DMS 273 treated with DMSO at 0.1 percent for 48 hours (cell line): ENCODE measurements at regions not wholly inside any gene's neighbourhood (a gene's known extent, or its start where the extent isn't known, plus 50 kb on each side); places are given as distances from the start of the nearest gene placed in this dataset.
A peak's percentile ranks its signal among the peaks of the same experiment; 100 is the strongest.

ENCODE experiments used
- DNase-seq: peaks from one replicate; lab custom pipeline; 2025; lab: John Stamatoyannopoulos, UW

DNA sequence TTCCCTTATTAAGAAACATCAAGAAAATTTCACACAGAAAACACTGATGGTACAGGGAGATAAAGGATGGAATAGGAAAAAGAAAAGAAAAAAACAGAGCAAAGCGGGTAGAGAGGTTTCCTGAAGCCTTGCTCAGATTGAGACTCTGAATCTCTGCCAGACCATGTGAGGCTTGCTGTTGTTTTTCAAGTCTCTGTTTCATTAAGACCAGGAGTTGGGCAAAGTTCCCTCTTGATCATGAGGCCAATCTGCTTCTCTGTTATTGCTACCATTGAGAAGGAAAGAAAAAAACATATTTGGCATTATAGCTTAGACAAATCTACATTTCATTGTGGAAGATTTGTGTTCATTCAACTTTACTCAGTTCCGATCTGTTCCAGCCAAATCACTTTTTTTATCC lies 201.6 kb upstream of the SOX9 start:
- no peak for DNase-seq

- no peak for DNase-seq
Observed at GRCh38 chr17:71919896-71920295, 200.9 kb upstream of the SOX9 start.

DNA sequence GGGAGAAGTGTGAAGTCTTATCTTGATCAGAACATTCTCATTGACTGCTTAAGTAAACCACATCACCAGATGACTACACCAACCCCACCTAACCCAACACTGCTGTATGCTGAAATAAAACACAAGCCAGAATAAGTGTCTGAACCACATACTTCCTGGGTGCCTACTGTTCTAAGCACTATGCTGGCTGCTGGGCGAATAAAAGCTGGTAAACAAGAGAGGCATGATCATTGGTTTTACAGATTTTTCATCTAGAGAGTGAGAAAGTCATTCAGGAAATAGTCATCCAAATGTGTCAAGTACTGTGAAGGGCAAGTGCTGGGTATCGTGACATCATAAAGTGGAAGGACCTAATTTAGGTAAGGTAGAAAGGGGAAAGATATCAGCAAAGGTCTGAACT lies 199.0 kb upstream of the SOX9 start:
- DNase-seq: no peak

- no peak for DNase-seq
Observed at GRCh38 chr17:71922439-71922838, 198.4 kb upstream of the SOX9 start.

GRCh38 chr17:71926746-71927398 lies 193.9 kb upstream of the SOX9 start:
- DNase-seq: no peak

- no peak for DNase-seq
Observed at GRCh38 chr17:71933306-71933705, 187.5 kb upstream of the SOX9 start.

DNA sequence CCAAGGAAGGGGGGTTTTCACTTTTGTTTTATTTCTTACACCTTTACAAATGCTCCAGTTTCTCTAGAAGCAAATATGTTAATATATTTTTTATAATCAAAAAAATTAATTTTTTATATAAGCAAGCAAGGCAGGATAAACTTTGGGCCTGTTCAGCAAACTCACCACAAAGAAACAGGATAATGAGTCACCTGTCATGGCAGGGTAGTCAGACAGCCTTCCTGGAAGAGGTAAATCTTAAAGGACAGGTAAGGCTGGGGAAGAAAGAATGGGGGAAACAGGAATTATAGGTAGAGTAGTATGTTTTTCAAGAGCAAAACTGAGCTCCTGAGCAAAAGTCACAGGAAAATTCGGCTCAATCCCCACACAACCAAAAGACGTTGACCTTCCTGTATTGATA lies 186.3 kb upstream of the SOX9 start:
- no peak for DNase-seq

GRCh38 chr17:71935341-71935740 lies 185.5 kb upstream of the SOX9 start:
- DNase-seq: no peak

DNA sequence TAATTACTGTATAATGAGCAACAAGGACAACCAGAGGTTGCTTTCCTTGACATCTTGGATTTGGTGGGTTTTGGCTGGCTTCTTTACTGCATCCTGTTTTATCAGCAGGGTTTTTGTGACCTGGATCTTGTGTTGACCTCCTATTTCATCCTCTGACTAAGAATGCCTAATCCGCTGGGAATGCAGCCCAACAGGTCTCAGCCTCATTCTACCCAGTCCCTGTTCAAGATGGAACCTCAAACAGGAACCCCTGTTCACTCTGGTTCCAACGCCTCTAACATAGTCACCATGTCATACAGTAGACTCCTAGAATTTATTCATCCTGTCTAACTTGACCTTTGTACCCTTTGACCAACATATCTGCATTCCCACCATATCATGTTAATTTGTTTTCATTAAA lies 183.8 kb upstream of the SOX9 start:
- DNase-seq: no peak

- no peak for DNase-seq
Observed at GRCh38 chr17:71937914-71938313, 182.9 kb upstream of the SOX9 start.

DNA sequence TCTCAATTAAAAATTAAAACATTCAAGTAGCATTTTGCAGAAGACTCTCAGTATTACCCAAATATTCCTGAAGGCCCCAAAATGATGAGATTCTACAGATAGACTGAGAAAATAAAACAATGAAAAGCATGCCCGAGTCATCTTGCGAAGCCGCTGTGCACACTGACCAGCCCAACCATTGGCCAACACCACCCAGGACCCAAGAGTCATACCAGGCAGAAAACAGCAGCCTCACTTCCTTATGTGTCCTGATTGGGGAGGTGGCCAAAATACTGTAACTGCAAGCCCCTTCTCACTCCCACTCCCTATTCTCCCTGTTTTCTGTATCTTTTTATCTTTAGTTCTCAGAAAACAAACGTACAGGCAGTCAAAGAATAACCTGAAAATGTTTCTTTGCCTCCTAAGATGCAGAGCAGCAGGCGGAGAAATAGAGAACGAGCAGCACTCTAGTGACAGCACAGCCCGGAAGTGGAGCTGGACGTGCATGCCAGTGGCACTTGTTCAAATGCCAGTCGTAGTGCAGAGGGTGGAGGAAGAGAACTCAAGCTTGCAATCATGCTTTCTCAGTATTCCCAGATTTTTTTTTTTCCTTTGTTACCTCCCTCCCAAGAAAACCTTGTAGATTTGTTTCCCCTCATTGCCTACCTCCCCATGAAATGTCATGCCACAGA lies 182.3 kb upstream of the SOX9 start:
- DNase-seq: no peak

- no peak for DNase-seq
Observed at GRCh38 chr17:71941920-71942319, 178.9 kb upstream of the SOX9 start.

DNA sequence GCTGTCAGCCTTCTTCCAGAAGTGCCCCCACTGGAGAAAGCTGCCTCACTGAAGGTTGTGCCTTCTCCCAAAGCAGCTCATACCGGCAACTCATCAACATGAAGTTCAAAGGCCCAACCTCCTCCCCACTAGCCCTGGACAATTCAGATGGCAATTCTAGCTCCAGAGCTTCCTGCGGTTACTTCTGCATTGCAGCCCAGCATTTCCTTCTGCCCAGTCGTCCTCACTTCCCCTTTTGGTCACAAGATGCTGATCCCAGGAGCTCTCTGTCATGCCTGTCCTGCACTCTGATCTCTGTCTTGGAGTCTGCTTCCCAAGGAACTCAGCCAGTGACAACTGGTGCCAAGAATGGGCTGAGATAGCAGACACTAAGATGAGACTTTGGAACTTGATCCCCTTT lies 178.2 kb upstream of the SOX9 start:
- DNase-seq: no peak

GRCh38 chr17:71948703-71949422 lies 172.0 kb upstream of the SOX9 start:
- DNase-seq: no peak

- no peak for DNase-seq
Observed at GRCh38 chr17:71959154-71959553, 161.7 kb upstream of the SOX9 start.

GRCh38 chr17:71963351-71963750 lies 157.5 kb upstream of the SOX9 start:
- DNase-seq: peak; percentile 99

- DNase-seq: no peak
Observed at GRCh38 chr17:71963791-71964190, 157.0 kb upstream of the SOX9 start.

GRCh38 chr17:71964559-71964958 lies 156.3 kb upstream of the SOX9 start:
- no peak for DNase-seq

DNA sequence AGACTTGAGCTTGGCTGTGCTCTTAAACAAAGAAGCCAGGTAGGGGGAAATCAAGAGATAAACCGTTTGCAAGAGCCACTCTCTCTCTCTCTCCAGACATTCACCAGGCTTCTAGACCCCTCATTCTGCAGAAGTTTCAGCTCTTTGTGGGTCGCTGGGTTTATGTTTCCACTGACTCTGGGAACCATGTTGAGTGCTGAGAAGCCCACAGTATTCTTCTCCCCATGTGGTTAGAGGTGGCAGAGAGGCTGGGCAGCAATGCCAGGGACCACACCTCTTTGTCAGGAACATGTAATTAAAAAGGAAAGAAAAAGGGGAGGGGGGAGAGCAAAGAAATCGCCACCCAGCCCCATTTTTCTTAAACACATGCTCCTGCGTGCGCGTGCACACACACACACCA lies 154.8 kb upstream of the SOX9 start:
- DNase-seq: no peak

DNA sequence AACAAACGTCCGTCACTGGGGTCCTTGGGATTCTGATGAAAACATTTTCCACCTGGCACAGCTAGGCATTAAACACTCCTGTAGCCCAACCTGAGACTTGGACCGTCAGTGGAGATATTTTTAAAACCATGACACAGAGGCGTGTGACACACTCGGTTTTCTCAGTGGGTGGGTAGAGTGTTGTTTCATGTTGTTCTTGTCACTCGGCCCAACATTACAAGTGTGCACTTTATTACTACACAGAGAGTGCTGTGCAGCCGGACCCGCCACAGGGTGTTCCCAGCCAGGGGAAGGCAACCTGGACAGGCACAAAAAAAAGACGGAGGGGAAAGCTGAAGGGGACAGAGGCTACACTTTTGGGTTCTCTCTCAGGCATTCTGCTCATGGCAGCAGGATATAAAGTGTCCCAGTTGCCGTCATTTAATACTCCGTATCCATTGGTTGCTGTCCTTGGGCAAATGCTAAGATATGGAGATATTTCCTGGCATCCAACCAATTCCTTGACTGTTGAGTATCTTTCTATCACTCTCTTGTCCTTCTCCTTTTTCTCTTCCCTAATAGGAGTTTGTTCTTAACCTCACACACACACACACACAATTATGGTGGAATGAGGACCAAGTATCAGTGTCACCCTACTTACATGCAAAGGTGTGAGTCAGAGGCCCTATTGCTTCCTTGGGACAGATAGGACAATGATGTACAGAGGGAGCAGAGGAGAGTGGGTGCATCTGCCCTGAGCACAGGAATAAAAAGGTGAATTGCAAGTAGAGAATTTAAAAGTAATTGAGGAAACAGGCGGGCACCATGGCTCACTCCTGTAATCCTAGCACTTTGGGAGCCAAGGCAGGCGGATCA lies 154.1 kb upstream of the SOX9 start:
- no peak for DNase-seq

DNA sequence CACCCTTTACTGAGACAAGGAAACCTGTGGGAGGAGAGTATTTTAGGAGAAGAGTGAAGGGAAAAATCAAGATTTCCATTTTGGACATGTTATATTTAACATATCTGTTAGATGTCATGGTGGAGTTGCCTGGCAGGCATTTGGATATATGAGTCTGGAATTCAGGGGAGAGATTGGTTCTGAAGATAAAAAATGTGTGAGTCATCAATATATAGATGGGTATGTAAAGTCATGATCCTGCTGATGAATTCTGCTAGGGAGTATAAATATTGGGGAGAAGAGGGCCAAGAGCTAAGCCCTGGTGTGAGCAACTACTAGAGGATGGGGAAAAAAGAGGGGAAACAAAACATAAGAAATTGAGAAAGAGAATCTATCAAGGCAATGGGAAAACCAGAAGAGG lies 151.3 kb upstream of the SOX9 start:
- no peak for DNase-seq

DNA sequence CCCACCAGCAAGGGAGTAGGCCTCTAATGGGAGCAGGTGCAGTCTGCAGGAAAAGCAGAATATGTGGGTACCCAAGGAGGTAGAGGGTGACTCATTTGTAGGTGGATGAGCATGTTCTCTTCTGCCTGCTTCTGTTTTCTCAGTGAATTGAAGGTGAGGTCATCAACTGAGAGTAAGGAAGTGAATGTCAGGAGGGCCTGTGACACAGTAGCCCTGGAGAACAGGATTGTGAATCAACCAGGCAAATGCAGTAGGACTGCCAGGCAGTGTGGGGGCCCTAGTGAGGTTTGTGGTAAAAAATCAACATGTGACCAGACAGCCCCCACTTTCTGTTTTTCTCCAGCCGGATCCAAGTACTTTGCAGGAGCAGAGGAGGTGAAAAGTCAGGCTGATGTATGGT lies 150.5 kb upstream of the SOX9 start:
- no peak for DNase-seq

GRCh38 chr17:71974051-71974450 lies 146.8 kb upstream of the SOX9 start:
- no peak for DNase-seq
